ENCODE measurements at regions not wholly inside any gene's neighbourhood (a gene's known extent, or its start where the extent isn't known, plus 50 kb on each side); places are given as distances from the start of the nearest gene placed in this dataset.

DNA sequence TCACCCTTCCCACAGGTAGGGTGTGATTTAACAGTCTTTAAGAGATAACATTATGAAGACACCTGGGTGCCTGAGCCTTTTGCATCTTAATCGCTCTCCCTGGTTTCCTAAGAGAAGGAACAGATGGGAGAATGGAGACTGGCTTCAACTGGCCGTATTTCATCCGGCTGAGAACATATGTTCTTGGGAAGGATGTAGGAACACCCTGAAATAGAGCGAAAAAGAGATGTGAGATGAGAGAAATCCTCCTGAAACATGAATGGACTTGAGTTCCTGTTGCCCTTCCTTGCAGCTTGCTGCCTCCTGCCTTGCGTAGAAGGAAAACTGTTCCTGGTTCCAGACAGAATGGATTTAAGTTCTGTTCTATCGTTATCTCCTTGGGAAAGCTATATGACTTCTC is 385.4 kb upstream of the RBFOX1 start (continued):
- TF ChIP-seq, protein P1, sequence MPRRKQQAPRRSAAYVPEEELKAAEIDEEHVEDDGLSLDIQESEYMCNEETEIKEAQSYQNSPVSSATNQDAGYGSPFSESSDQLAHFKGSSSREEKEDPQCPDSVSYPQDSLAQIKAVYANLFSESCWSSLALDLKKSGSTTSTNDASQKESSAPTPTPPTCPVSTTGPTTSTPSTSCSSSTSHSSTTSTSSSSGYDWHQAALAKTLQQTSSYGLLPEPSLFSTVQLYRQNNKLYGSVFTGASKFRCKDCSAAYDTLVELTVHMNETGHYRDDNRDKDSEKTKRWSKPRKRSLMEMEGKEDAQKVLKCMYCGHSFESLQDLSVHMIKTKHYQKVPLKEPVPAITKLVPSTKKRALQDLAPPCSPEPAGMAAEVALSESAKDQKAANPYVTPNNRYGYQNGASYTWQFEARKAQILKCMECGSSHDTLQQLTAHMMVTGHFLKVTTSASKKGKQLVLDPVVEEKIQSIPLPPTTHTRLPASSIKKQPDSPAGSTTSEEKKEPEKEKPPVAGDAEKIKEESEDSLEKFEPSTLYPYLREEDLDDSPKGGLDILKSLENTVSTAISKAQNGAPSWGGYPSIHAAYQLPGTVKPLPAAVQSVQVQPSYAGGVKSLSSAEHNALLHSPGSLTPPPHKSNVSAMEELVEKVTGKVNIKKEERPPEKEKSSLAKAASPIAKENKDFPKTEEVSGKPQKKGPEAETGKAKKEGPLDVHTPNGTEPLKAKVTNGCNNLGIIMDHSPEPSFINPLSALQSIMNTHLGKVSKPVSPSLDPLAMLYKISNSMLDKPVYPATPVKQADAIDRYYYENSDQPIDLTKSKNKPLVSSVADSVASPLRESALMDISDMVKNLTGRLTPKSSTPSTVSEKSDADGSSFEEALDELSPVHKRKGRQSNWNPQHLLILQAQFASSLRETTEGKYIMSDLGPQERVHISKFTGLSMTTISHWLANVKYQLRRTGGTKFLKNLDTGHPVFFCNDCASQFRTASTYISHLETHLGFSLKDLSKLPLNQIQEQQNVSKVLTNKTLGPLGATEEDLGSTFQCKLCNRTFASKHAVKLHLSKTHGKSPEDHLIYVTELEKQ (tag by site-specific recombination; IDR thresholded peaks at IDR 0.05; ENCODE audit: borderline replicate concordance) = no peak
- TF ChIP-seq EGR2 (tag by site-specific recombination; IDR thresholded peaks at IDR 0.05; ENCODE audit: low read depth) (no peak), ZNF629 (tag by site-specific recombination; IDR thresholded peaks at IDR 0.05) (no peak), ZNF433 (tag by site-specific recombination; IDR thresholded peaks at IDR 0.05; ENCODE audit: low read depth) (no peak), ZNF426 (tag by site-specific recombination; IDR thresholded peaks at IDR 0.05) (no peak)

DNA sequence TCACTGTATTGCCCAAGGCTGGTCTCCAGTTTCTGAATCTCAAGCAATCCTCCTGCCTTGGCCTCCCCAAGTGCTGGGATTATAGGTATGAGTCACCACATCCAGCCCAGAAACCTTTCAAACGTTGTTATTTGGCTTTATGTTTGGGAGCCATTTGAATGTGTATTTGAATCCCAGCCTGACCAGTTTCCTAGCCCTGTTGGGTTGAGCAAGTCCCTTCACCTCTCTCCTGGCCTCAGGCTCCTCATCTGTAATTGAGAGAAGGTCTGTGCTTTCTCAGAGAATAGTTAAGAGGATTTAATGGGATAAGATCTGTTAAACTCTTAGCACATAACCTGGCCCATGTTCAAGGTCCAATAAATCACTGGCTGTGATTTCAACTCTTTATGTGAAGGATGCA is 385.8 kb upstream of the RBFOX1 start:
- POLR2A ChIA-PET = no interaction called here
- no peaks in the 10 kb centered on the region for H3K9me3 ChIP-seq (ENCODE audit: control insufficient read depth, insufficient read depth, low read depth, low read length)
- H3K36me3 ChIP-seq (ENCODE audit: control insufficient read depth in 2 of 2, insufficient read depth in 1 of 2, low read length in 2 of 2) = no peaks in the 10 kb centered on the region
- TF ChIP-seq ZNF560 (tag by site-specific recombination; IDR thresholded peaks at IDR 0.05; ENCODE audit: borderline replicate concordance) = no peak
- TF ChIP-seq ZNF558 (tag by site-specific recombination; IDR thresholded peaks at IDR 0.05) = no peak
- no peak for TF ChIP-seq ZFHX2 (tag by site-specific recombination; conservative IDR thresholded peaks at IDR 0.05)
- no peak for TF ChIP-seq MYNN (tag by site-specific recombination; IDR thresholded peaks at IDR 0.05; ENCODE audit: borderline replicate concordance)
- TF ChIP-seq ZNF391 (tag by site-specific recombination; IDR thresholded peaks at IDR 0.05; ENCODE audit: borderline replicate concordance, low read depth) = no peak
- TF ChIP-seq, protein P2, sequence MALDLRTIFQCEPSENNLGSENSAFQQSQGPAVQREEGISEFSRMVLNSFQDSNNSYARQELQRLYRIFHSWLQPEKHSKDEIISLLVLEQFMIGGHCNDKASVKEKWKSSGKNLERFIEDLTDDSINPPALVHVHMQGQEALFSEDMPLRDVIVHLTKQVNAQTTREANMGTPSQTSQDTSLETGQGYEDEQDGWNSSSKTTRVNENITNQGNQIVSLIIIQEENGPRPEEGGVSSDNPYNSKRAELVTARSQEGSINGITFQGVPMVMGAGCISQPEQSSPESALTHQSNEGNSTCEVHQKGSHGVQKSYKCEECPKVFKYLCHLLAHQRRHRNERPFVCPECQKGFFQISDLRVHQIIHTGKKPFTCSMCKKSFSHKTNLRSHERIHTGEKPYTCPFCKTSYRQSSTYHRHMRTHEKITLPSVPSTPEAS (tag by site-specific recombination; IDR thresholded peaks at IDR 0.05) = no peak
- TF ChIP-seq, protein P3, sequence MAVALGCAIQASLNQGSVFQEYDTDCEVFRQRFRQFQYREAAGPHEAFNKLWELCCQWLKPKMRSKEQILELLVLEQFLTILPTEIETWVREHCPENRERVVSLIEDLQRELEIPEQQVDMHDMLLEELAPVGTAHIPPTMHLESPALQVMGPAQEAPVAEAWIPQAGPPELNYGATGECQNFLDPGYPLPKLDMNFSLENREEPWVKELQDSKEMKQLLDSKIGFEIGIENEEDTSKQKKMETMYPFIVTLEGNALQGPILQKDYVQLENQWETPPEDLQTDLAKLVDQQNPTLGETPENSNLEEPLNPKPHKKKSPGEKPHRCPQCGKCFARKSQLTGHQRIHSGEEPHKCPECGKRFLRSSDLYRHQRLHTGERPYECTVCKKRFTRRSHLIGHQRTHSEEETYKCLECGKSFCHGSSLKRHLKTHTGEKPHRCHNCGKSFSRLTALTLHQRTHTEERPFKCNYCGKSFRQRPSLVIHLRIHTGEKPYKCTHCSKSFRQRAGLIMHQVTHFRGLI (tag by site-specific recombination; IDR thresholded peaks at IDR 0.05) = no peak
- TF ChIP-seq ZNF2 (tag by site-specific recombination; IDR thresholded peaks at IDR 0.05) = no peak
- TF ChIP-seq ZBTB21 (tag by site-specific recombination; IDR thresholded peaks at IDR 0.05) = no peak
- no peak for TF ChIP-seq KLF8 (tag by site-specific recombination; IDR thresholded peaks at IDR 0.05)
- TF ChIP-seq HOXD13 (CRISPR knock-in tag; IDR thresholded peaks at IDR 0.05; ENCODE audit: borderline replicate concordance) = no peak
- no peak overlapping the region for H3K27ac ChIP-seq (ENCODE audit: extremely low read depth, low read depth, low read length)
- CTCF ChIA-PET = no interaction called here
- H3K4me1 ChIP-seq (ENCODE audit: control insufficient read depth, insufficient read depth, low read length) = no peaks in the 10 kb centered on the region
- no peak overlapping the region for H3K4me3 ChIP-seq (ENCODE audit: low read depth, low read length)

DNA sequence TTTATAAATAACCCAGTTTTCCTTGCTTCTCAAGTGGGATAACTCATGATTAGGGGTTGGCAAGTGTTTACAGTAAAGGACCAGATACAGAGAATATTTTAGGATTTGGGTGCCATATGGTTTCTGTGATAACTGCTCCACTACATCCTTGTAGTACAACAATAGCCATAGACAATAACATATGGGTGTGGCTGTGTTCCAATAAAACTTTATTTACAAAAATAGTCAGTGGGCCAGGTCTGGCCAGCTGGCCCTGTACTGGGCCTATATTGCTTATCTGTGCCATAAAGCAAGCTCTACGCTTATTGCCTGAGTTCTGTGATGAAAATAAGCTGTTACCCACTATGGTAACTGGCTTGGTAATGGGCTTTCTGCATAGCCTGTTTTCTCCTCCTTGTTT is 386.5 kb upstream of the RBFOX1 start:
- CTCF ChIA-PET = no interaction called here
- Histone ChIP-seq H3K4me3 (ENCODE audit: low read depth, low read length) (no peak overlapping the region), H3K9me3 (ENCODE audit: control insufficient read depth, insufficient read depth, low read depth, low read length) (no peaks in the 10 kb centered on the region), H3K27ac (ENCODE audit: extremely low read depth, low read depth, low read length) (no peak overlapping the region), H3K4me1 (ENCODE audit: control insufficient read depth, insufficient read depth, low read length) (no peaks in the 10 kb centered on the region), H3K36me3 (ENCODE audit: control insufficient read depth in 2 of 2, insufficient read depth in 1 of 2, low read length in 2 of 2) (no peaks in the 10 kb centered on the region)
- POLR2A ChIA-PET = no interaction called here
- TF ChIP-seq ZNF202 (tag by site-specific recombination; IDR thresholded peaks at IDR 0.05; ENCODE audit: borderline replicate concordance) (no peak), ZNF114 (tag by site-specific recombination; IDR thresholded peaks at IDR 0.05) (no peak), ZNF274 (IDR thresholded peaks at IDR 0.05; ENCODE audit: low read length) (no peak), ZNF274 (tag by site-specific recombination; IDR thresholded peaks at IDR 0.05; ENCODE audit: borderline replicate concordance) (no peak), ZFP69B (tag by site-specific recombination; IDR thresholded peaks at IDR 0.05) (no peak), ZSCAN30 (tag by site-specific recombination; IDR thresholded peaks at IDR 0.05) (no peak), ZXDB (tag by site-specific recombination; IDR thresholded peaks at IDR 0.05) (no peak), ZNF600 (tag by site-specific recombination; IDR thresholded peaks at IDR 0.05) (no peak), ZNF677 (tag by site-specific recombination; IDR thresholded peaks at IDR 0.05) (no peak), ZNF184 (tag by site-specific recombination; IDR thresholded peaks at IDR 0.05) (no peak), ZNF658 (tag by site-specific recombination; IDR thresholded peaks at IDR 0.05) (no peak), ZNF510 (tag by site-specific recombination; IDR thresholded peaks at IDR 0.05; ENCODE audit: insufficient replicate concordance) (no peak), ZNF660 (tag by site-specific recombination; IDR thresholded peaks at IDR 0.05) (no peak)
- TF ChIP-seq, protein P4, sequence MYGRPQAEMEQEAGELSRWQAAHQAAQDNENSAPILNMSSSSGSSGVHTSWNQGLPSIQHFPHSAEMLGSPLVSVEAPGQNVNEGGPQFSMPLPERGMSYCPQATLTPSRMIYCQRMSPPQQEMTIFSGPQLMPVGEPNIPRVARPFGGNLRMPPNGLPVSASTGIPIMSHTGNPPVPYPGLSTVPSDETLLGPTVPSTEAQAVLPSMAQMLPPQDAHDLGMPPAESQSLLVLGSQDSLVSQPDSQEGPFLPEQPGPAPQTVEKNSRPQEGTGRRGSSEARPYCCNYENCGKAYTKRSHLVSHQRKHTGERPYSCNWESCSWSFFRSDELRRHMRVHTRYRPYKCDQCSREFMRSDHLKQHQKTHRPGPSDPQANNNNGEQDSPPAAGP (tag by site-specific recombination; IDR thresholded peaks at IDR 0.05) = no peak

Measured in HEK293 (cell line).